ENCODE measurements at regions not wholly inside any gene's neighbourhood (a gene's known extent, or its start where the extent isn't known, plus 50 kb on each side); places are given as distances from the start of the nearest gene placed in this dataset.

- Mint-ChIP-seq H3K36me3 (ENCODE audit: insufficient read depth, unreplicated experiment) (no peaks in the 10 kb centered on the region), H3K27me3 (ENCODE audit: unreplicated experiment) (no peaks in the 10 kb centered on the region), H3K4me3 (ENCODE audit: low read depth, unreplicated experiment) (no peak overlapping the region), H3K27ac (ENCODE audit: unreplicated experiment) (no peak overlapping the region), H3K4me1 (ENCODE audit: low read depth, unreplicated experiment) (no peaks in the 10 kb centered on the region), H3K9me3 (ENCODE audit: low read depth, unreplicated experiment) (peaks cover 12% of the 10 kb centered on the region)
- TF ChIP-seq CTCF (IDR thresholded peaks at IDR 0.05; ENCODE audit: unreplicated experiment), result no peak
- BruUV-seq (replicated peaks), result no TSS peak
- CTCF ChIA-PET, result no interaction called here
- intact Hi-C loops (cut with micrococcal nuclease; ENCODE audit: unreplicated experiment), result no loop called here
- no peak for DNase-seq
These were observed 419.5 kb upstream of the TLE4 start for GRCh38 chr9:79152306-79152705.

DNA sequence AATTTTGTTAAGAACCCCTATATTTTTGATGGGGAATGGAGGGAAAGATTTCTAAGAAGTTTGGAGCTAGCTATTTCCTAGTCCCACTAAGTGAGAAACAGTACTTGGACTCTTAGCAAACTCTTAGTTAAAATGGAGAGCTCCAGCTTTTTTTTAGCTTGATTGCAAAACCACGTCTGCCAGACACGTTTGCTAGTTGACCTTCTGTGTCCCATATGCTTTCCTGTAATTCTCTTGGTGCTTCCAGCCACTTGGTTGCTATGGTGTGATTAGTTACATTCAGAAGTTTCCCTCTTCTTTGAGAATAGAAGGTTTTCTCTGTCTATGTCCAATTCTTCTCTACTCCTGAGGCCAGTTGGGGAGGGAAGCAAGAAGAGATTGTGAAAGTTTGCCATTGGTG lies 417.0 kb upstream of the TLE4 start:
- H3K27me3 Mint-ChIP-seq (ENCODE audit: unreplicated experiment), result no peaks in the 10 kb centered on the region
- H3K9me3 Mint-ChIP-seq (ENCODE audit: low read depth, unreplicated experiment), result peaks cover 3% of the 10 kb centered on the region
- DNase-seq, result no peak
- no peak for TF ChIP-seq CTCF (IDR thresholded peaks at IDR 0.05; ENCODE audit: unreplicated experiment)
- no peaks in the 10 kb centered on the region for H3K4me1 Mint-ChIP-seq (ENCODE audit: low read depth, unreplicated experiment)
- no peak overlapping the region for H3K4me3 Mint-ChIP-seq (ENCODE audit: low read depth, unreplicated experiment)
- intact Hi-C loops (cut with micrococcal nuclease; ENCODE audit: unreplicated experiment), result no loop called here
- no TSS peak for BruUV-seq (replicated peaks)
- no peaks in the 10 kb centered on the region for H3K36me3 Mint-ChIP-seq (ENCODE audit: insufficient read depth, unreplicated experiment)
- CTCF ChIA-PET, result no interaction called here
- H3K27ac Mint-ChIP-seq (ENCODE audit: unreplicated experiment), result no peak overlapping the region

DNA sequence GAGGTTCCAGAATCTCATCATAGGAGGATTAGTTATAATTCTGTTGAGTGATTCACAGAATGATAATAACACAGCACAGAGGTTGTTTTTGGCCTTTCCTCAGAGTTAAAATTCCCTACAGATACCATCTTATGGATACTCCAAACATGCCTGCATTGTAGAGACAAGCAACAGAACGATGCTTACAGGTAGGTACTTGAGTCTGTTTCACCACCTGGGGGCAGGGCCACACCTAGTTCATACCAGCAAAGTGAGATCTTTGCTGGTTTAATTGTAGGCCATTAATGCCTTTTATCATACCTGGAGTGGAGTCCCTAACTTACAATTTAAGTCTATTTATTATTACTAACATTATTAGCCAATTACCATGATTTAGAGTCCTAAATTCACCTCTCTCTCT lies 416.5 kb upstream of the TLE4 start:
- BruUV-seq (replicated peaks), result no TSS peak
- Mint-ChIP-seq H3K27me3 (ENCODE audit: unreplicated experiment) (no peaks in the 10 kb centered on the region), H3K4me1 (ENCODE audit: low read depth, unreplicated experiment) (no peaks in the 10 kb centered on the region), H3K9me3 (ENCODE audit: low read depth, unreplicated experiment) (peaks cover 3% of the 10 kb centered on the region), H3K27ac (ENCODE audit: unreplicated experiment) (no peak overlapping the region), H3K36me3 (ENCODE audit: insufficient read depth, unreplicated experiment) (no peaks in the 10 kb centered on the region), H3K4me3 (ENCODE audit: low read depth, unreplicated experiment) (no peak overlapping the region)
- CTCF ChIA-PET, result no interaction called here
- intact Hi-C loops (cut with micrococcal nuclease; ENCODE audit: unreplicated experiment), result no loop called here
- no peak for TF ChIP-seq CTCF (IDR thresholded peaks at IDR 0.05; ENCODE audit: unreplicated experiment)
- DNase-seq, result no peak

- CTCF ChIA-PET, result no interaction called here
- H3K9me3 Mint-ChIP-seq (ENCODE audit: low read depth, unreplicated experiment), result peaks cover 12% of the 10 kb centered on the region
- TF ChIP-seq CTCF (IDR thresholded peaks at IDR 0.05; ENCODE audit: unreplicated experiment), result no peak
- H3K36me3 Mint-ChIP-seq (ENCODE audit: insufficient read depth, unreplicated experiment), result no peaks in the 10 kb centered on the region
- no peaks in the 10 kb centered on the region for H3K27me3 Mint-ChIP-seq (ENCODE audit: unreplicated experiment)
- no peaks in the 10 kb centered on the region for H3K4me1 Mint-ChIP-seq (ENCODE audit: low read depth, unreplicated experiment)
- no TSS peak for BruUV-seq (replicated peaks)
- intact Hi-C loops (cut with micrococcal nuclease; ENCODE audit: unreplicated experiment), result no loop called here
- no peak overlapping the region for H3K4me3 Mint-ChIP-seq (ENCODE audit: low read depth, unreplicated experiment)
- no peak for DNase-seq
- no peak overlapping the region for H3K27ac Mint-ChIP-seq (ENCODE audit: unreplicated experiment)
These were observed 408.2 kb upstream of the TLE4 start for GRCh38 chr9:79163544-79163943.

GRCh38 chr9:79164406-79164805 lies 407.4 kb upstream of the TLE4 start:
- CTCF ChIA-PET, result no interaction called here
- TF ChIP-seq CTCF (IDR thresholded peaks at IDR 0.05; ENCODE audit: unreplicated experiment), result no peak
- no peaks in the 10 kb centered on the region for H3K27me3 Mint-ChIP-seq (ENCODE audit: unreplicated experiment)
- DNase-seq, result no peak
- intact Hi-C loops (cut with micrococcal nuclease; ENCODE audit: unreplicated experiment), result no loop called here
- H3K9me3 Mint-ChIP-seq (ENCODE audit: low read depth, unreplicated experiment), result peaks cover 15% of the 10 kb centered on the region
- no peaks in the 10 kb centered on the region for H3K4me1 Mint-ChIP-seq (ENCODE audit: low read depth, unreplicated experiment)
- no TSS peak for BruUV-seq (replicated peaks)
- no peaks in the 10 kb centered on the region for H3K36me3 Mint-ChIP-seq (ENCODE audit: insufficient read depth, unreplicated experiment)
- H3K4me3 Mint-ChIP-seq (ENCODE audit: low read depth, unreplicated experiment), result no peak overlapping the region
- H3K27ac Mint-ChIP-seq (ENCODE audit: unreplicated experiment), result no peak overlapping the region
